Ascending aorta (tissue), 2 donors: ENCODE measurements at regions not wholly inside any gene's neighbourhood (a gene's known extent, or its start where the extent isn't known, plus 50 kb on each side); places are given as distances from the start of the nearest gene placed in this dataset.

Experiments
- DNase-seq, 2 donors: peaks; one replicate each; pipeline ENCODE4 v3.0.0-alpha.2; 2019; ENCODE audit warnings: low spot score in 2 of 2
- H3K27ac ChIP-seq, 2 donors: fragments of 200-600 bp; sonication (generic); one replicate each; pipeline ENCODE4 v1.5.1; 2016 to 2017; ENCODE audit warnings: mild to moderate bottlenecking in 1 of 2
- H3K27me3 ChIP-seq: fragments of 200-600 bp; sonication (generic); one replicate; pipeline ENCODE4 v1.5.1; 2017
- H3K36me3 ChIP-seq, 2 donors: fragments of 200-600 bp; sonication (generic); one replicate each; pipeline ENCODE4 v1.5.1; 2016
- H3K4me1 ChIP-seq, 2 donors: fragments of 200-600 bp; sonication (generic); one replicate each; pipeline ENCODE4 v1.5.1; 2016 to 2017; ENCODE audit warnings: mild to moderate bottlenecking in 1 of 2
- H3K4me3 ChIP-seq, 2 donors: fragments of 200-600 bp; sonication (generic); one replicate each; pipeline ENCODE4 v1.5.1; 2016 to 2017; ENCODE audit warnings: mild to moderate bottlenecking in 1 of 2
- H3K9me3 ChIP-seq, 2 donors: fragments of 200-600 bp; sonication (generic); one replicate each; pipeline ENCODE4 v1.5.1; 2016
- CTCF ChIP-seq, 3 experiments: fragments of 200-600 bp in 2 of 3; fragments of 450-650 bp in 1 of 3; sonication (generic) in 2 of 3; IDR thresholded peaks; one replicate each; pipeline ENCODE4 v1.5.1; 2016 to 2019; ENCODE audit warnings: antibody characterized with exemption in 3 of 3, mild to moderate bottlenecking in 1 of 3, moderate library complexity in 1 of 3
- intact Hi-C: fragments of 100-400 bp; cut with DNase I; formaldehyde crosslinking; loops from one replicate; pipeline ENCODE4 v1.15.1; 2023

GRCh38 chr5:66518753-66519152 lies 77.4 kb upstream of the MAST4 start:
- Histone ChIP-seq H3K27me3 (no peaks in the 10 kb centered on the region), H3K36me3 (no peaks in the 10 kb centered on the region), H3K9me3 (no peaks in the 10 kb centered on the region), H3K4me3 (no peak overlapping the region), H3K27ac (no peak overlapping the region), H3K4me1 (no peaks in the 10 kb centered on the region)
- no peak for DNase-seq
- no peak for TF ChIP-seq CTCF (IDR thresholded peaks at IDR 0.05)
- intact Hi-C loops = no loop called here

- TF ChIP-seq CTCF (IDR thresholded peaks at IDR 0.05) = no peak
- no peak overlapping the region for H3K4me3 ChIP-seq
- H3K9me3 ChIP-seq = no peaks in the 10 kb centered on the region
- intact Hi-C loops = no loop called here
- H3K27me3 ChIP-seq = no peaks in the 10 kb centered on the region
- H3K4me1 ChIP-seq = no peaks in the 10 kb centered on the region
- no peak overlapping the region for H3K27ac ChIP-seq
- H3K36me3 ChIP-seq = no peaks in the 10 kb centered on the region
- no peak for DNase-seq
Measured at GRCh38 chr5:66519626-66520025, 76.6 kb upstream of the MAST4 start.

GRCh38 chr5:66520854-66521253 lies 75.3 kb upstream of the MAST4 start:
- Histone ChIP-seq H3K9me3 (no peaks in the 10 kb centered on the region), H3K4me3 (no peak overlapping the region), H3K27ac (no peak overlapping the region), H3K36me3 (no peaks in the 10 kb centered on the region), H3K4me1 (no peaks in the 10 kb centered on the region), H3K27me3 (no peaks in the 10 kb centered on the region)
- DNase-seq = no peak
- intact Hi-C loops = no loop called here
- TF ChIP-seq CTCF (IDR thresholded peaks at IDR 0.05) = no peak

- no peak overlapping the region for H3K4me3 ChIP-seq
- intact Hi-C loops = no loop called here
- no peak for DNase-seq
- no peak for TF ChIP-seq CTCF (IDR thresholded peaks at IDR 0.05)
- H3K27me3 ChIP-seq = no peaks in the 10 kb centered on the region
- no peak overlapping the region for H3K27ac ChIP-seq
- no peaks in the 10 kb centered on the region for H3K36me3 ChIP-seq
- no peaks in the 10 kb centered on the region for H3K9me3 ChIP-seq
- no peaks in the 10 kb centered on the region for H3K4me1 ChIP-seq
Measured at GRCh38 chr5:66527478-66528035, 68.6 kb upstream of the MAST4 start.

- Histone ChIP-seq H3K9me3 (no peaks in the 10 kb centered on the region), H3K36me3 (no peaks in the 10 kb centered on the region), H3K4me3 (no peak overlapping the region), H3K27ac (no peak overlapping the region), H3K27me3 (no peaks in the 10 kb centered on the region), H3K4me1 (no peaks in the 10 kb centered on the region)
- DNase-seq = no peak
- intact Hi-C loops = no loop called here
- TF ChIP-seq CTCF (IDR thresholded peaks at IDR 0.05) = no peak
Measured at GRCh38 chr5:66529182-66529581, 67.0 kb upstream of the MAST4 start.

- TF ChIP-seq CTCF (IDR thresholded peaks at IDR 0.05) = no peak
- Histone ChIP-seq H3K27ac (no peak overlapping the region), H3K9me3 (no peaks in the 10 kb centered on the region), H3K27me3 (no peaks in the 10 kb centered on the region), H3K4me1 (no peaks in the 10 kb centered on the region), H3K4me3 (no peak overlapping the region), H3K36me3 (no peaks in the 10 kb centered on the region)
- DNase-seq = no peak
- intact Hi-C loops = no loop called here
Measured at GRCh38 chr5:66529704-66530103, 66.5 kb upstream of the MAST4 start.
